HCT116 (cell line): ENCODE measurements at regions not wholly inside any gene's neighbourhood (a gene's known extent, or its start where the extent isn't known, plus 50 kb on each side); places are given as distances from the start of the nearest gene placed in this dataset.

ENCODE experiments used
- ATAC-seq: fragments of 200-7000 bp; cut with Tn5 transposase; 2 replicates; pipeline ENCODE4 v1.9.1; 2020; ENCODE audit warnings: mild to moderate bottlenecking, moderate library complexity
- BruUV-seq: library from RNA; stranded (reverse); fragments of 400-500 nt; replicated peaks from 2 replicates; lab custom pipeline; 2021; lab: Mats Ljungman, UMichigan
- CTCF ChIA-PET: fragments of 300-600 bp; sonication (Branson Sonifier 250); formaldehyde crosslinking; loops from one replicate; lab custom pipeline; 2021; ENCODE audit warnings: antibody characterized with exemption; lab: Charles Lee
- POLR2A ChIA-PET: fragments of 300-600, 350-600 bp; sonication (Branson Sonifier 250); formaldehyde crosslinking; loops from one replicate; lab custom pipeline; 2021; ENCODE audit warnings: antibody characterized with exemption; lab: Charles Lee
- RAD21 ChIA-PET, 2 experiments: fragments of 300-600 bp; sonication (Branson Sonifier 250); formaldehyde crosslinking; loops; one replicate each; lab custom pipeline; 2023; ENCODE audit warnings: low total read pairs in 2 of 2; ENCODE audit not compliant: uncharacterized antibody in 2 of 2, unreplicated experiment in 2 of 2, low non-redundant PET in 1 of 2; lab: Charles Lee
- DNase-seq: peaks from one replicate; pipeline ENCODE4 v3.0.0-alpha.2; 2010; ENCODE audit warnings: low read depth, low spot score
- H2AFZ ChIP-seq: fragments of 200-600 bp; shearing (Covaris generic), sonication (generic); 2 replicates; pipeline ENCODE4 v1.6.1; 2017; ENCODE audit warnings: low read depth, mixed run types, mixed read lengths, antibody characterized with exemption, low read length; ENCODE audit not compliant: poor library complexity, severe bottlenecking
- H3K27ac ChIP-seq: 2 replicates; pipeline ENCODE4 v1.5.1; 2012; ENCODE audit warnings: low read depth, low read length
- H3K27me3 ChIP-seq: fragments of 200-600 bp; sonication (generic); 2 replicates; pipeline ENCODE4 v1.6.1; 2016; ENCODE audit warnings: mixed run types, low read length, mixed read lengths; ENCODE audit not compliant: insufficient read depth
- H3K36me3 ChIP-seq, 2 experiments: fragments of 200-500 bp in 1 of 2; fragments of 200-600 bp in 1 of 2; sonication (Bioruptor generic) in 1 of 2; sonication (generic) in 1 of 2; 2 replicates each; pipeline versions ENCODE4 v1.5.1 to v1.6.1; 2014 to 2016; ENCODE audit warnings: low read length in 2 of 2, inconsistent platforms in 1 of 2, mixed read lengths in 1 of 2, mixed run types in 1 of 2; ENCODE audit not compliant: insufficient read depth in 2 of 2, control insufficient read depth in 1 of 2
- H3K4me1 ChIP-seq, 2 experiments: fragments of 200-600 bp in 1 of 2; sonication (generic) in 1 of 2; 2 replicates each; pipeline versions ENCODE4 v1.5.1 to v1.6.1; 2012 to 2017; ENCODE audit warnings: low read length in 2 of 2, inconsistent platforms in 1 of 2, mild to moderate bottlenecking in 1 of 2, mixed read lengths in 1 of 2, mixed run types in 1 of 2, moderate library complexity in 1 of 2; ENCODE audit not compliant: insufficient read depth in 2 of 2, control insufficient read depth in 1 of 2
- H3K4me2 ChIP-seq: fragments of 200-600 bp; sonication (generic); 2 replicates; pipeline ENCODE4 v1.6.1; 2017; ENCODE audit warnings: mixed run types, low read length, mixed read lengths
- H3K4me3 ChIP-seq, 2 experiments: fragments of 200-600 bp in 1 of 2; sonication (generic) in 1 of 2; replicated peaks in 1 of 2; 2 replicates each; pipeline ENCODE4 v1.5.1; 2011 to 2016; ENCODE audit warnings: low read length in 2 of 2, control low read depth in 1 of 2, low read depth in 1 of 2, mild to moderate bottlenecking in 1 of 2, mixed read lengths in 1 of 2, mixed run types in 1 of 2
- H3K79me2 ChIP-seq: fragments of 200-600 bp; sonication (generic); 2 replicates; pipeline ENCODE4 v1.6.1; 2017; ENCODE audit warnings: mild to moderate bottlenecking, mixed run types, low read length, moderate library complexity, mixed read lengths; ENCODE audit not compliant: insufficient read depth
- H3K9ac ChIP-seq: fragments of 200-600 bp; sonication (generic); 2 replicates; pipeline ENCODE4 v1.6.1; 2016; ENCODE audit warnings: low read length, mixed read lengths
- H3K9me2 ChIP-seq: fragments of 200-600 bp; sonication (generic), shearing (Covaris generic); 2 replicates; pipeline ENCODE4 v1.6.1; 2017; ENCODE audit warnings: mixed run types, mild to moderate bottlenecking, moderate library complexity; ENCODE audit not compliant: insufficient read depth
- H3K9me3 ChIP-seq, 2 experiments: fragments of 200-500 bp in 1 of 2; fragments of 200-600 bp in 1 of 2; sonication (Bioruptor generic) in 1 of 2; sonication (generic) in 1 of 2; 2 replicates each; pipeline ENCODE4 v1.6.1; 2014 to 2017; ENCODE audit warnings: low read length in 2 of 2, mixed read lengths in 2 of 2, inconsistent platforms in 1 of 2, low read depth in 1 of 2, mild to moderate bottlenecking in 1 of 2, mixed run types in 1 of 2, moderate library complexity in 1 of 2; ENCODE audit not compliant: control insufficient read depth in 1 of 2, insufficient read depth in 1 of 2
- H4K20me1 ChIP-seq: fragments of 200-600 bp; sonication (generic), shearing (Covaris generic); 2 replicates; pipeline ENCODE4 v1.6.1; 2017; ENCODE audit warnings: mixed run types, mild to moderate bottlenecking, moderate library complexity; ENCODE audit not compliant: insufficient read depth
- CBX3 ChIP-seq: IDR thresholded peaks from 2 replicates; pipeline ENCODE4 v1.6.1; 2012; ENCODE audit warnings: low read depth
- CEBPB ChIP-seq: IDR thresholded peaks from 2 replicates; pipeline ENCODE4 v1.6.1; 2012; ENCODE audit warnings: low read depth
- EGR1 ChIP-seq: IDR thresholded peaks from 2 replicates; pipeline ENCODE4 v1.6.1; 2012; ENCODE audit warnings: low read depth
- ELF1 ChIP-seq: IDR thresholded peaks from 2 replicates; pipeline ENCODE4 v1.6.1; 2012; ENCODE audit warnings: low read depth, borderline replicate concordance
- EZH2 ChIP-seq: fragments of 200-600 bp; sonication (generic); IDR thresholded peaks from 2 replicates; pipeline ENCODE4 v1.6.1; 2017; ENCODE audit warnings: antibody characterized with exemption, mixed run types
- JUND ChIP-seq: IDR thresholded peaks from 2 replicates; pipeline ENCODE4 v1.6.1; 2012
- POLR2A ChIP-seq: IDR thresholded peaks from 2 replicates; pipeline ENCODE4 v1.7.0; 2011; ENCODE audit warnings: borderline replicate concordance; ENCODE audit not compliant: insufficient read depth, insufficient read length; ENCODE audit errors: extremely low read depth
- POLR2AphosphoS5 ChIP-seq: IDR thresholded peaks from 2 replicates; pipeline ENCODE4 v1.6.1; 2011; ENCODE audit warnings: mild to moderate bottlenecking, low read depth, low read length, moderate library complexity
- RAD21 ChIP-seq: IDR thresholded peaks from 2 replicates; pipeline ENCODE4 v1.6.1; 2012; ENCODE audit warnings: low read depth, mild to moderate bottlenecking
- SIN3A ChIP-seq: IDR thresholded peaks from 2 replicates; pipeline ENCODE4 v1.6.1; 2012; ENCODE audit warnings: low read depth
- SP1 ChIP-seq: IDR thresholded peaks from 2 replicates; pipeline ENCODE4 v1.6.1; 2012; ENCODE audit warnings: low read depth
- TCF7L2 ChIP-seq: IDR thresholded peaks from 2 replicates; pipeline ENCODE4 v1.7.0; 2011; ENCODE audit warnings: borderline replicate concordance, inconsistent platforms; ENCODE audit not compliant: insufficient read depth, insufficient read length; ENCODE audit errors: extremely low read depth
- YY1 ChIP-seq: IDR thresholded peaks from 2 replicates; pipeline ENCODE4 v1.6.1; 2011; ENCODE audit warnings: low read length, low read depth, moderate library complexity, mild to moderate bottlenecking; ENCODE audit not compliant: insufficient replicate concordance; ENCODE audit errors: extremely low read depth
- intact Hi-C: fragments of 100-400 bp; cut with micrococcal nuclease; formaldehyde crosslinking; loops from 2 replicates; pipeline ENCODE4 v1.10.0; 2022
- TF ChIP-seq, protein P1 (sequence below): IDR thresholded peaks from 2 replicates; pipeline ENCODE4 v1.6.1; 2012
- TF ChIP-seq, protein P2 (sequence below): IDR thresholded peaks from 2 replicates; pipeline ENCODE4 v1.6.1; 2011; ENCODE audit warnings: mild to moderate bottlenecking, low read length, moderate library complexity; ENCODE audit not compliant: insufficient replicate concordance; ENCODE audit errors: extremely low read depth

DNA sequence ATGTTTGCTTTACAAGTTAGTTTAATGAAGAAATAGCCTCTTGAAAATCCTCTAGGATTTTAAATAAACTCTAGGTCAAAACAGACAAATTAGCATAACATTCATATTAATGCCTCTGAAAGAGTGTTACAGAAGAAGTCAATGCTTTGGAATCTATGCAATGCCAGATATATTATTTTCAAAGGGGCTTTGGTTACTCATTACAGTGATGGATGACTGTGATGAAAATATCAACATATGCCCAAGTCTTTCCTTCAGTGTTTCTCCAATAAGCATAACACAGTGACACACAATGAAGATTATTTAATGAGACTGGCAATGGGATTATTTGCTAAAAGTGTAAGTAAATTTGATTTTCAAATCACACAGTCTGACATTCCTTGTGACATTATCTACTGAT is 1247.2 kb downstream of the ROBO2 start:
- H3K9me2 ChIP-seq = no peaks in the 10 kb centered on the region
- no peak for ATAC-seq
- peaks cover under 1 to 20% of the 10 kb centered on the region in 2 experiments; a peak in 3 of 4 replicates for H3K9me3 ChIP-seq
- BruUV-seq = no TSS peak
- CTCF ChIA-PET = no interaction called here
- no peaks in the 10 kb centered on the region; a peak in 1 of 4 replicates for H3K36me3 ChIP-seq
- H4K20me1 ChIP-seq = no peaks in the 10 kb centered on the region
- H3K27me3 ChIP-seq = no peaks in the 10 kb centered on the region
- no peak overlapping the region for H3K9ac ChIP-seq
- H3K27ac ChIP-seq = no peak overlapping the region
- no peaks in the 10 kb centered on the region for H3K79me2 ChIP-seq
- DNase-seq = no peak
- TF ChIP-seq, protein P1, sequence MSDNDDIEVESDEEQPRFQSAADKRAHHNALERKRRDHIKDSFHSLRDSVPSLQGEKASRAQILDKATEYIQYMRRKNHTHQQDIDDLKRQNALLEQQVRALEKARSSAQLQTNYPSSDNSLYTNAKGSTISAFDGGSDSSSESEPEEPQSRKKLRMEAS = no peak
- TF ChIP-seq POLR2AphosphoS5 = no peak
- TF ChIP-seq ELF1 = no peak
- TF ChIP-seq SP1 = no peak
- TF ChIP-seq, all 23 proteins: peak for 0
- ChIA-PET RAD21 (no interaction called here), POLR2A (no interaction called here)
- Histone ChIP-seq H3K4me1 (no peaks in the 10 kb centered on the region), H3K4me2 (no peak overlapping the region), H2AFZ (no peak overlapping the region), H3K4me3 (no peak overlapping the region)
- intact Hi-C loops = no loop called here

DNA sequence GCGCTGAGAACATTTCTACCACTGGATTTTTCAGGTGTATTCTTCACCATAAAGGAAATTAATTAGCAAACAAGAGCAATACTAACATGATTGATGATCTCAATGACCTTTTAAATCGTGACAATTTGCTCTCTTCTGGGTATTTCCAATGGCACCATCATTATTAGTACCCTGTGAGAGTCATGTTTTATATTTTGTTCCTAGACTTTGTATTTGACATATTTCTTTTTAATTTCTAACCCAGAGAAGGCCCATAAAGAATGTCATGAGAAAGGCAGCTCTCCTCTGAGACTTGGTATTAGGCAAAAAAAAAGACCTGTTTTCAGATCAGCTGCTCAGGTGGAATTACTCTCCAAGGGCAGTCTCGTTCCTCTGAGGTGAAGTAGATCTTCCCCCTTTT is 1253.4 kb downstream of the ROBO2 start:
- no peak overlapping the region for H3K4me3 ChIP-seq
- H3K4me1 ChIP-seq = no peaks in the 10 kb centered on the region
- ChIA-PET POLR2A (no interaction called here), RAD21 (no interaction called here), CTCF (no interaction called here)
- ATAC-seq = no peak
- no peaks in the 10 kb centered on the region for H3K9me2 ChIP-seq
- peaks cover 8 to 25% of the 10 kb centered on the region in 2 experiments; a peak in 2 of 4 replicates for H3K9me3 ChIP-seq
- H3K9ac ChIP-seq = no peak overlapping the region
- DNase-seq = no peak
- no peak overlapping the region for H3K4me2 ChIP-seq
- no peaks in the 10 kb centered on the region for H4K20me1 ChIP-seq
- no peaks in the 10 kb centered on the region for H3K36me3 ChIP-seq
- no peaks in the 10 kb centered on the region for H3K27me3 ChIP-seq
- intact Hi-C loops = no loop called here
- no peaks in the 10 kb centered on the region for H3K79me2 ChIP-seq
- H3K27ac ChIP-seq = no peak overlapping the region
- no peak overlapping the region for H2AFZ ChIP-seq
- no TSS peak for BruUV-seq
- no peak for TF ChIP-seq SIN3A
- TF ChIP-seq SP1 = no peak
- TF ChIP-seq POLR2A = no peak
- TF ChIP-seq, protein P2, sequence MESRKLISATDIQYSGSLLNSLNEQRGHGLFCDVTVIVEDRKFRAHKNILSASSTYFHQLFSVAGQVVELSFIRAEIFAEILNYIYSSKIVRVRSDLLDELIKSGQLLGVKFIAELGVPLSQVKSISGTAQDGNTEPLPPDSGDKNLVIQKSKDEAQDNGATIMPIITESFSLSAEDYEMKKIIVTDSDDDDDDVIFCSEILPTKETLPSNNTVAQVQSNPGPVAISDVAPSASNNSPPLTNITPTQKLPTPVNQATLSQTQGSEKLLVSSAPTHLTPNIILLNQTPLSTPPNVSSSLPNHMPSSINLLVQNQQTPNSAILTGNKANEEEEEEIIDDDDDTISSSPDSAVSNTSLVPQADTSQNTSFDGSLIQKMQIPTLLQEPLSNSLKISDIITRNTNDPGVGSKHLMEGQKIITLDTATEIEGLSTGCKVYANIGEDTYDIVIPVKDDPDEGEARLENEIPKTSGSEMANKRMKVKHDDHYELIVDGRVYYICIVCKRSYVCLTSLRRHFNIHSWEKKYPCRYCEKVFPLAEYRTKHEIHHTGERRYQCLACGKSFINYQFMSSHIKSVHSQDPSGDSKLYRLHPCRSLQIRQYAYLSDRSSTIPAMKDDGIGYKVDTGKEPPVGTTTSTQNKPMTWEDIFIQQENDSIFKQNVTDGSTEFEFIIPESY = no peak
- no peak for TF ChIP-seq JUND
- TF ChIP-seq EGR1 = no peak
- TF ChIP-seq TCF7L2 = no peak
- no peak for TF ChIP-seq RAD21
- no peak for TF ChIP-seq POLR2AphosphoS5
- TF ChIP-seq EZH2 = no peak
- TF ChIP-seq YY1 = no peak
- TF ChIP-seq CEBPB = no peak
- no peak for TF ChIP-seq ELF1
- no peak for TF ChIP-seq CBX3
- TF ChIP-seq, protein P1 = no peak
